Liver (tissue), 8 donors: ENCODE measurements at regions not wholly inside any gene's neighbourhood (a gene's known extent, or its start where the extent isn't known, plus 50 kb on each side); places are given as distances from the start of the nearest gene placed in this dataset.

Source experiments
- DNase-seq: peaks from one replicate; pipeline ENCODE4 v3.0.0-alpha.2; 2017; ENCODE audit warnings: low spot score
- H3K27ac ChIP-seq, 2 donors: one replicate each; pipeline ENCODE4 v1.7.0; 2013; ENCODE audit warnings: inconsistent platforms in 2 of 2, low read length in 2 of 2, control low read depth in 1 of 2, low read depth in 1 of 2, mild to moderate bottlenecking in 1 of 2
- H3K27me3 ChIP-seq, 4 donors: one replicate each; pipeline versions ENCODE4 v1.6.1 to v1.7.0; 2013; ENCODE audit warnings: low read length in 3 of 4, inconsistent platforms in 1 of 4, mild to moderate bottlenecking in 1 of 4, moderate library complexity in 1 of 4; ENCODE audit not compliant: control insufficient read depth in 4 of 4, insufficient read depth in 4 of 4
- H3K36me3 ChIP-seq, 4 donors: one replicate each; pipeline versions ENCODE4 v1.6.1 to v1.7.0; 2013; ENCODE audit warnings: low read length in 3 of 4, mild to moderate bottlenecking in 3 of 4, low read depth in 1 of 4, moderate library complexity in 1 of 4; ENCODE audit not compliant: control insufficient read depth in 4 of 4, insufficient read depth in 3 of 4
- H3K4me1 ChIP-seq, 4 donors: one replicate each; pipeline versions ENCODE4 v1.6.1 to v1.7.0; 2013; ENCODE audit warnings: low read length in 3 of 4, mild to moderate bottlenecking in 3 of 4, moderate library complexity in 1 of 4; ENCODE audit not compliant: control insufficient read depth in 4 of 4, insufficient read depth in 4 of 4
- H3K4me3 ChIP-seq, 3 donors: one replicate each; pipeline versions ENCODE4 v1.6.1 to v1.7.0; 2013; ENCODE audit warnings: low read length in 3 of 3, control low read depth in 1 of 3, low read depth in 1 of 3, mild to moderate bottlenecking in 1 of 3
- H3K9ac ChIP-seq, 2 donors: one replicate each; pipeline ENCODE4 v1.7.0; 2013; ENCODE audit warnings: low read length in 2 of 2, mild to moderate bottlenecking in 2 of 2, moderate library complexity in 2 of 2, control low read depth in 1 of 2, low read depth in 1 of 2
- H3K9me3 ChIP-seq, 4 donors: one replicate each; pipeline versions ENCODE4 v1.6.1 to v1.7.0; 2013; ENCODE audit warnings: low read length in 3 of 4; ENCODE audit not compliant: control insufficient read depth in 4 of 4
- CTCF ChIP-seq: fragments of 150-350 bp; IDR thresholded peaks from 2 replicates; pipeline ENCODE4 v1.5.1; 2017; ENCODE audit warnings: improper control_type of control experiment, low read depth, low read length; ENCODE audit not compliant: missing input control
- EGR1 ChIP-seq, 2 donors: IDR thresholded peaks; 2 replicates each; pipeline ENCODE4 v1.6.1; 2016 to 2018; ENCODE audit warnings: antibody characterized with exemption in 2 of 2, low read depth in 2 of 2
- FOXA1 ChIP-seq: IDR thresholded peaks from 2 replicates; pipeline ENCODE4 v1.6.1; 2016; ENCODE audit warnings: antibody characterized with exemption
- FOXA2 ChIP-seq: IDR thresholded peaks from 2 replicates; pipeline ENCODE4 v1.6.1; 2016; ENCODE audit warnings: antibody characterized with exemption
- GABPA ChIP-seq, 2 donors: IDR thresholded peaks in 1 of 2; conservative IDR thresholded peaks in 1 of 2; 2 replicates each; pipeline ENCODE4 v1.6.1; 2016; ENCODE audit warnings: antibody characterized with exemption in 2 of 2, mild to moderate bottlenecking in 1 of 2, moderate library complexity in 1 of 2
- HNF4A ChIP-seq, 2 donors: conservative IDR thresholded peaks; 2 replicates each; pipeline ENCODE4 v1.6.1; 2016; ENCODE audit warnings: antibody characterized with exemption in 2 of 2, mild to moderate bottlenecking in 2 of 2
- HNF4G ChIP-seq: IDR thresholded peaks from 2 replicates; pipeline ENCODE4 v1.6.1; 2016; ENCODE audit warnings: antibody characterized with exemption
- MAX ChIP-seq: IDR thresholded peaks from 2 replicates; pipeline ENCODE4 v1.6.1; 2016; ENCODE audit warnings: antibody characterized with exemption
- NR2F2 ChIP-seq: IDR thresholded peaks from 2 replicates; pipeline ENCODE4 v1.6.1; 2016; ENCODE audit warnings: antibody characterized with exemption
- RAD21 ChIP-seq, 2 donors: IDR thresholded peaks; 2 replicates each; pipeline ENCODE4 v1.6.1; 2016; ENCODE audit warnings: antibody characterized with exemption in 2 of 2, mild to moderate bottlenecking in 2 of 2
- SP1 ChIP-seq: IDR thresholded peaks from 2 replicates; pipeline ENCODE4 v1.6.1; 2018; ENCODE audit warnings: antibody characterized with exemption, mild to moderate bottlenecking
- TAF1 ChIP-seq: conservative IDR thresholded peaks from 2 replicates; pipeline ENCODE4 v1.6.1; 2016; ENCODE audit warnings: antibody characterized with exemption, mild to moderate bottlenecking
- YY1 ChIP-seq: IDR thresholded peaks from 2 replicates; pipeline ENCODE4 v1.6.1; 2016; ENCODE audit warnings: antibody characterized with exemption, mild to moderate bottlenecking
- WGBS: extraction: QIAGEN DNeasy Blood & Tissue Kit; methylation state at CpG from one replicate; pipeline ENCODE4 v1.1.7; 2013; 5-methylcytosine and 5-hydroxymethylcytosine counted together
- TF ChIP-seq, protein P1 (sequence below): IDR thresholded peaks from 2 replicates; pipeline ENCODE4 v1.6.1; 2016; ENCODE audit warnings: antibody characterized with exemption, mild to moderate bottlenecking
- TF ChIP-seq, protein P2 (sequence below): IDR thresholded peaks from 2 replicates; pipeline ENCODE4 v1.6.1; 2016; ENCODE audit warnings: antibody characterized with exemption
- TF ChIP-seq, protein P3 (sequence below): IDR thresholded peaks from 2 replicates; pipeline ENCODE4 v1.6.1; 2016; ENCODE audit warnings: antibody characterized with exemption
- donor health status: healthy.
- donor health status: healthy.
- donor health status: healthy.
- donor health status: healthy.
- donor health status: healthy.

DNA sequence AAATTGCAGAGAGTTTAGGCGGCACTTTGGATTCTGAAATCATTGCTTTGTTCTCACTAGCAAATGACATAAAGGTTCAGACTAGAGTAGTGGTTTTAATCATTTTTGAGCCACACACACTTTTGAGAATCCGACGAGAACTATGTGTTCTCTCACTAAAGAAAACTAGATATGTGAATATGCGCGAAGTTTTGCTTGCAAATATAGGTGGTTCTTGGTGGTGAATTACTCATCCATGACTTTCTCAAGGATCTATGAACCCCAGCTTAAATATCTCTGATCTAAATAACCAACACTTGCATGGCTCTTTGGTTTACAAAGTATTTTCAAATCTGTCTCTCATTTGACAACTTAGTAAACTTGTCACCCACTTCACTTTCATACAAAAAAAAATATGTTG lies 54.8 kb downstream of the NOG start:
- Histone ChIP-seq H3K9ac (no peak overlapping the region), H3K27me3 (no peaks in the 10 kb centered on the region), H3K27ac (no peak overlapping the region), H3K9me3 (peaks cover 0 to 7% (median 0%) of the 10 kb centered on the region in 4 donors), H3K4me3 (no peak overlapping the region), H3K36me3 (no peaks in the 10 kb centered on the region), H3K4me1 (no peaks in the 10 kb centered on the region)
- TF ChIP-seq HNF4G (no peak), YY1 (no peak), GABPA (IDR thresholded peaks at IDR 0.05 in 1 of 2, conservative IDR thresholded peaks at IDR 0.05 in 1 of 2) (no peak), FOXA2 (no peak), MAX (no peak), CTCF (no peak), EGR1 (IDR thresholded peaks at IDR 0.05; ENCODE audit: low read depth in 2 of 2) (no peak), RAD21 (IDR thresholded peaks at IDR 0.05) (no peak), NR2F2 (no peak), HNF4A (conservative IDR thresholded peaks at IDR 0.05) (no peak)
- TF ChIP-seq, protein P1, sequence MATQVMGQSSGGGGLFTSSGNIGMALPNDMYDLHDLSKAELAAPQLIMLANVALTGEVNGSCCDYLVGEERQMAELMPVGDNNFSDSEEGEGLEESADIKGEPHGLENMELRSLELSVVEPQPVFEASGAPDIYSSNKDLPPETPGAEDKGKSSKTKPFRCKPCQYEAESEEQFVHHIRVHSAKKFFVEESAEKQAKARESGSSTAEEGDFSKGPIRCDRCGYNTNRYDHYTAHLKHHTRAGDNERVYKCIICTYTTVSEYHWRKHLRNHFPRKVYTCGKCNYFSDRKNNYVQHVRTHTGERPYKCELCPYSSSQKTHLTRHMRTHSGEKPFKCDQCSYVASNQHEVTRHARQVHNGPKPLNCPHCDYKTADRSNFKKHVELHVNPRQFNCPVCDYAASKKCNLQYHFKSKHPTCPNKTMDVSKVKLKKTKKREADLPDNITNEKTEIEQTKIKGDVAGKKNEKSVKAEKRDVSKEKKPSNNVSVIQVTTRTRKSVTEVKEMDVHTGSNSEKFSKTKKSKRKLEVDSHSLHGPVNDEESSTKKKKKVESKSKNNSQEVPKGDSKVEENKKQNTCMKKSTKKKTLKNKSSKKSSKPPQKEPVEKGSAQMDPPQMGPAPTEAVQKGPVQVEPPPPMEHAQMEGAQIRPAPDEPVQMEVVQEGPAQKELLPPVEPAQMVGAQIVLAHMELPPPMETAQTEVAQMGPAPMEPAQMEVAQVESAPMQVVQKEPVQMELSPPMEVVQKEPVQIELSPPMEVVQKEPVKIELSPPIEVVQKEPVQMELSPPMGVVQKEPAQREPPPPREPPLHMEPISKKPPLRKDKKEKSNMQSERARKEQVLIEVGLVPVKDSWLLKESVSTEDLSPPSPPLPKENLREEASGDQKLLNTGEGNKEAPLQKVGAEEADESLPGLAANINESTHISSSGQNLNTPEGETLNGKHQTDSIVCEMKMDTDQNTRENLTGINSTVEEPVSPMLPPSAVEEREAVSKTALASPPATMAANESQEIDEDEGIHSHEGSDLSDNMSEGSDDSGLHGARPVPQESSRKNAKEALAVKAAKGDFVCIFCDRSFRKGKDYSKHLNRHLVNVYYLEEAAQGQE, result no peak
- TF ChIP-seq, protein P2, sequence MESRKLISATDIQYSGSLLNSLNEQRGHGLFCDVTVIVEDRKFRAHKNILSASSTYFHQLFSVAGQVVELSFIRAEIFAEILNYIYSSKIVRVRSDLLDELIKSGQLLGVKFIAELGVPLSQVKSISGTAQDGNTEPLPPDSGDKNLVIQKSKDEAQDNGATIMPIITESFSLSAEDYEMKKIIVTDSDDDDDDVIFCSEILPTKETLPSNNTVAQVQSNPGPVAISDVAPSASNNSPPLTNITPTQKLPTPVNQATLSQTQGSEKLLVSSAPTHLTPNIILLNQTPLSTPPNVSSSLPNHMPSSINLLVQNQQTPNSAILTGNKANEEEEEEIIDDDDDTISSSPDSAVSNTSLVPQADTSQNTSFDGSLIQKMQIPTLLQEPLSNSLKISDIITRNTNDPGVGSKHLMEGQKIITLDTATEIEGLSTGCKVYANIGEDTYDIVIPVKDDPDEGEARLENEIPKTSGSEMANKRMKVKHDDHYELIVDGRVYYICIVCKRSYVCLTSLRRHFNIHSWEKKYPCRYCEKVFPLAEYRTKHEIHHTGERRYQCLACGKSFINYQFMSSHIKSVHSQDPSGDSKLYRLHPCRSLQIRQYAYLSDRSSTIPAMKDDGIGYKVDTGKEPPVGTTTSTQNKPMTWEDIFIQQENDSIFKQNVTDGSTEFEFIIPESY, result no peak
- TF ChIP-seq, protein P3, sequence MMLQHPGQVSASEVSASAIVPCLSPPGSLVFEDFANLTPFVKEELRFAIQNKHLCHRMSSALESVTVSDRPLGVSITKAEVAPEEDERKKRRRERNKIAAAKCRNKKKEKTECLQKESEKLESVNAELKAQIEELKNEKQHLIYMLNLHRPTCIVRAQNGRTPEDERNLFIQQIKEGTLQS, result no peak
- DNase-seq, result no peak
- 86% methylated on average over 5 of the region's 5 CpGs for WGBS

- 78% methylated on average over 2 of the region's 2 CpGs for WGBS
- Histone ChIP-seq H3K4me3 (no peak overlapping the region), H3K36me3 (no peaks in the 10 kb centered on the region), H3K9ac (no peak overlapping the region), H3K27ac (no peak overlapping the region), H3K4me1 (no peaks in the 10 kb centered on the region), H3K27me3 (no peaks in the 10 kb centered on the region), H3K9me3 (peaks cover 0 to 7% (median 0%) of the 10 kb centered on the region in 4 donors)
- no peak for DNase-seq
- TF ChIP-seq FOXA1, result no peak
- no peak for TF ChIP-seq HNF4G
- TF ChIP-seq CTCF, result no peak
- TF ChIP-seq, protein P3, result no peak
- TF ChIP-seq YY1, result no peak
- TF ChIP-seq GABPA (IDR thresholded peaks at IDR 0.05 in 1 of 2, conservative IDR thresholded peaks at IDR 0.05 in 1 of 2), result no peak
- no peak for TF ChIP-seq TAF1
- TF ChIP-seq, protein P2, result no peak
- TF ChIP-seq SP1, result no peak
- no peak for TF ChIP-seq FOXA2
These were observed 55.3 kb downstream of the NOG start for GRCh38 chr17:56648806-56649205.
